ENCODE measurements at regions not wholly inside any gene's neighbourhood (a gene's known extent, or its start where the extent isn't known, plus 50 kb on each side); places are given as distances from the start of the nearest gene placed in this dataset.

DNA sequence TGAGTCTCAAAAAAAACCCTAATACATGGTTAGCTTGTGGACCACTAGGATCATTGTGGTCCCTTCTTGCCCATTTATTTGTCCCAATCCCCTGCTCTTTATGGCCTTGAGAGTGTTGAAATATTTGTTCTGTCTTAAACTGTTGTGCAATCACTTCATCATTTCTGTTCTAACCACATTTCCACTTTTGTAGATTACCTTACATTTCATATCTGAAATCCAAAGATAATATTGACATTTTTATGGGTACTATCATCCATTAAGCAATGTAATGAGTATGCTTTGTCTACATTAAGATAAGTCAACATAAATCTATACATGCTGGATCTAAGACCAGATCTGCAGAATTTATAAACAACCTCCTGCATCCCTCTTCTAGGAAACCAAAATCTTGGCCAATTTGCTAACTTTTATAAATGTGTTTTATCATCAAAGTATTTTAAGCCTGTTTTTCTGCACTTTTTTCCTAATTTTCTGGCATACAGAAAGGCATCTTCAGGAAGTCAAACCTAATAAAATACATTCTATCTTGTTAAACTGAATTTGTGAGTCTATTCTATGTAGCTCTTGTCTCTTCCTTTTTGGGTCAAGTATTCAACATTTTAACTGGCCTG is 359.4 kb upstream of the CELF2 start:
- Histone ChIP-seq H3K27me3 (replicated peaks in 1 of 2; ENCODE audit: control insufficient read depth in 2 of 2, extremely low read depth in 1 of 2, insufficient read depth in 2 of 2, low read length in 1 of 2) (peaks cover 0 to 7% of the 10 kb centered on the region in 2 experiments), H3K4me1 (ENCODE audit: control insufficient read depth in 1 of 2, extremely low read depth in 1 of 2, insufficient read depth in 2 of 2, low read length in 2 of 2) (no peaks in the 10 kb centered on the region), H3K9me3 (no peaks in the 10 kb centered on the region), H3K36me3 (ENCODE audit: control insufficient read depth in 2 of 2, extremely low read depth in 1 of 2, insufficient read depth in 1 of 2, low read length in 1 of 2) (no peaks in the 10 kb centered on the region), H3K4me3 (ENCODE audit: control insufficient read depth in 1 of 2, extremely low read depth in 1 of 2, low read length in 1 of 2) (no peak overlapping the region), H3K27ac (ENCODE audit: low read length) (no peak overlapping the region)
- H3K9me3 Mint-ChIP-seq: peaks cover 0 to 11% (median 2%) of the 10 kb centered on the region in 3 donors
- H3K4me1 Mint-ChIP-seq: no peaks in the 10 kb centered on the region
- no peaks in the 10 kb centered on the region for H3K36me3 Mint-ChIP-seq
- ATAC-seq (replicated peaks in 1 of 4) (no peak), DNase-seq (no peak)
- POLR2A ChIA-PET: no interaction called here
- no peak overlapping the region for H3K4me3 Mint-ChIP-seq
- H3K27ac Mint-ChIP-seq: no peak overlapping the region
- CTCF ChIA-PET: no interaction called here
- H3K27me3 Mint-ChIP-seq: peaks cover 10 to 33% of the 10 kb centered on the region in 2 donors

DNA sequence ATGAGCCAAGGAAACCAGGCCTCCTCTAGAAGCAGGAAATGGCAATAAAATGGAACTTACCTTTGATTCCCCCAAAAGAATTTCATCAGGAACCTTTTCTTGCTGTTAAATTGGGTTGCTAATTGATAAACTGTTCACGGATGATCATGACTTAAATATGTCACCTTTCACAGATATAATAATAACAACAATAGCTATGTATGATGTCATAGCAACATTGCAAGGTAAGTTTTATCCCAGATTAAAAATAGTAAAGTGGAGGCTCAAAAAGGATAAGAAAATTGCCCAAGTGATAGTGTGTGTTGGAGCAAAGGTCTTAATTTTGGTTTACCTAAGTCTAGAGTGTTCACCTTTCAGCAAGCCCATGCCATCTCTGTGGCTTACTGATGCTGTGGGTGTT is 357.6 kb upstream of the CELF2 start:
- Histone ChIP-seq H3K27ac (ENCODE audit: low read length) (no peak overlapping the region), H3K4me1 (ENCODE audit: control insufficient read depth in 1 of 2, extremely low read depth in 1 of 2, insufficient read depth in 2 of 2, low read length in 2 of 2) (peaks cover 0 to 2% of the 10 kb centered on the region in 2 experiments), H3K9me3 (no peaks in the 10 kb centered on the region), H3K4me3 (ENCODE audit: control insufficient read depth in 1 of 2, extremely low read depth in 1 of 2, low read length in 1 of 2) (no peak overlapping the region), H3K27me3 (replicated peaks in 1 of 2; ENCODE audit: control insufficient read depth in 2 of 2, extremely low read depth in 1 of 2, insufficient read depth in 2 of 2, low read length in 1 of 2) (peaks cover 0 to 7% of the 10 kb centered on the region in 2 experiments), H3K36me3 (ENCODE audit: control insufficient read depth in 2 of 2, extremely low read depth in 1 of 2, insufficient read depth in 1 of 2, low read length in 1 of 2) (no peaks in the 10 kb centered on the region)
- WGBS (ENCODE audit: insufficient coverage): no CpG with 5 or more reads among the region's 1 CpG
- H3K4me3 Mint-ChIP-seq: no peak overlapping the region
- H3K9me3 Mint-ChIP-seq: peaks cover 0 to 11% (median 2%) of the 10 kb centered on the region in 3 donors
- H3K36me3 Mint-ChIP-seq: no peaks in the 10 kb centered on the region
- H3K27me3 Mint-ChIP-seq: peaks cover 12 to 38% of the 10 kb centered on the region in 2 donors
- POLR2A ChIA-PET: no interaction called here
- H3K4me1 Mint-ChIP-seq: no peaks in the 10 kb centered on the region
- CTCF ChIA-PET: no interaction called here
- DNase-seq: no peak
- ATAC-seq (replicated peaks in 1 of 4): no peak
- H3K27ac Mint-ChIP-seq: no peak overlapping the region

DNA sequence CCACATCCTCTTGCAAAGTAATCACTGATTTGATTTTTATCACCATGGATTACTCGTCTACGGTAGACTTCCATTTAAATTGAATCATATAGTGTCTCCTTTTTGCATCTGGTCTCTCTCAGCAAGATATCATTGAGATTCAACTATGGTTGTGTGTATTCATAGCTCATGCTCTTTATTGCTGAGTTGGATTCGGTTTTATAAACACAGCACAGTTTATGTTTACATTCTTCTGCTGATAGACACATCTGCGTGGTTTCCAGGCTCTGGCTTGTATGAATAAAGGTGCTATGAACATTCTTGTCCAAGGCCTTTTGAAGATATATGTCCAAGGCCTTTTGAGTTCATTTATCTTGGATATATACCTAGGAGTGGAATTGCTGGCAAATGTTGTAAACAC is 356.5 kb upstream of the CELF2 start:
- H3K4me1 ChIP-seq (ENCODE audit: control insufficient read depth in 1 of 2, extremely low read depth in 1 of 2, insufficient read depth in 2 of 2, low read length in 2 of 2): peaks cover 0 to 2% of the 10 kb centered on the region in 2 experiments
- Mint-ChIP-seq H3K4me3 (no peak overlapping the region), H3K27me3 (peaks cover 12 to 43% of the 10 kb centered on the region in 2 donors), H3K9me3 (peaks cover 0 to 11% (median 2%) of the 10 kb centered on the region in 3 donors), H3K36me3 (no peaks in the 10 kb centered on the region), H3K27ac (no peak overlapping the region), H3K4me1 (no peaks in the 10 kb centered on the region)
- no CpG with 5 or more reads among the region's 4 CpGs for WGBS (ENCODE audit: insufficient coverage)
- ChIA-PET POLR2A (no interaction called here), CTCF (no interaction called here)
- H3K9me3 ChIP-seq: no peaks in the 10 kb centered on the region
- H3K27me3 ChIP-seq (replicated peaks in 1 of 2; ENCODE audit: control insufficient read depth in 2 of 2, extremely low read depth in 1 of 2, insufficient read depth in 2 of 2, low read length in 1 of 2): peaks cover 0 to 7% of the 10 kb centered on the region in 2 experiments
- H3K4me3 ChIP-seq (ENCODE audit: control insufficient read depth in 1 of 2, extremely low read depth in 1 of 2, low read length in 1 of 2): no peak overlapping the region
- DNase-seq (no peak), ATAC-seq (replicated peaks in 1 of 4) (no peak)
- H3K27ac ChIP-seq (ENCODE audit: low read length): no peak overlapping the region
- H3K36me3 ChIP-seq (ENCODE audit: control insufficient read depth in 2 of 2, extremely low read depth in 1 of 2, insufficient read depth in 1 of 2, low read length in 1 of 2): no peaks in the 10 kb centered on the region

DNA sequence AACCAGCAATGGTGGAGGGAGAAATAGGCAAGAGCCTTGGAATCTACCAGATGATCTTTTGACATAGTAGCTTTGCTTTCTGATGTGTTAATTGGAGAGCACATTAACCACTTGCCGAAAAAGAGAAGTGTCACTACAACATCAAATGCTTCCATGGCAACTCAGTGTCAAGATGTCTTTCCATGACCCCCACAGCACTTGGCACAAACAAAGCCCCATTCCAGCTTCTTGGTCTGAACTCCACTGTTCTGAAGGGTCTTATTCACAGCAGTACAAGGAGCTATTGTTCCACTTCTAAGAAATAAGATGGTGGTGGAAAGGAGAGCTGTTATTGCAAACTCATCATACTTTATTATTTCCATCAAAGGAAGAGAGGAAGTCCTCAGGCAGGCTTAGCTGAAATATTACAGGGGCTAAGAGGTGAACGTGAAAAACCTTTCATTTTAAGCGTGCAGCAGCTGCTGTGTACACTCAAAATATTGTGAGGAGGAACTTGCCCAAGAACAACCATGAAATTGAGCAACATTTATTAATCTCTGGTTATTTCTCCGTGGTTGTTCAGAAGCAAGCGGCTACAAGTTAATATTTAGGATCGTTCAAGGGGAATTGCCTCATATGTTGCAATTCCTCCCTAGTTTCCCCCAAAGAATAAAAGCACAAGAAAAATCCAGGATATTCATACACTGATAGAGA is 354.8 kb upstream of the CELF2 start:
- DNase-seq: no peak
- no CpG with 5 or more reads among the region's 6 CpGs for WGBS (ENCODE audit: insufficient coverage)
- Histone ChIP-seq H3K27me3 (replicated peaks in 1 of 2; ENCODE audit: control insufficient read depth in 2 of 2, extremely low read depth in 1 of 2, insufficient read depth in 2 of 2, low read length in 1 of 2) (peaks cover 0 to 7% of the 10 kb centered on the region in 2 experiments), H3K4me1 (ENCODE audit: control insufficient read depth in 1 of 2, extremely low read depth in 1 of 2, insufficient read depth in 2 of 2, low read length in 2 of 2) (peaks cover 0 to 2% of the 10 kb centered on the region in 2 experiments), H3K4me3 (ENCODE audit: control insufficient read depth in 1 of 2, extremely low read depth in 1 of 2, low read length in 1 of 2) (no peak overlapping the region), H3K36me3 (ENCODE audit: control insufficient read depth in 2 of 2, extremely low read depth in 1 of 2, insufficient read depth in 1 of 2, low read length in 1 of 2) (no peaks in the 10 kb centered on the region), H3K9me3 (no peaks in the 10 kb centered on the region), H3K27ac (ENCODE audit: low read length) (no peak overlapping the region)
- ChIA-PET POLR2A (no interaction called here), CTCF (no interaction called here)
- H3K9me3 Mint-ChIP-seq: peaks cover 0 to 11% (median 2%) of the 10 kb centered on the region in 3 donors
- H3K27me3 Mint-ChIP-seq: peaks cover 12 to 47% of the 10 kb centered on the region in 2 donors
- no peaks in the 10 kb centered on the region for H3K4me1 Mint-ChIP-seq
- no peaks in the 10 kb centered on the region for H3K36me3 Mint-ChIP-seq
- ATAC-seq (replicated peaks in 1 of 4): no peak
- H3K27ac Mint-ChIP-seq: no peak overlapping the region
- no peak overlapping the region for H3K4me3 Mint-ChIP-seq

DNA sequence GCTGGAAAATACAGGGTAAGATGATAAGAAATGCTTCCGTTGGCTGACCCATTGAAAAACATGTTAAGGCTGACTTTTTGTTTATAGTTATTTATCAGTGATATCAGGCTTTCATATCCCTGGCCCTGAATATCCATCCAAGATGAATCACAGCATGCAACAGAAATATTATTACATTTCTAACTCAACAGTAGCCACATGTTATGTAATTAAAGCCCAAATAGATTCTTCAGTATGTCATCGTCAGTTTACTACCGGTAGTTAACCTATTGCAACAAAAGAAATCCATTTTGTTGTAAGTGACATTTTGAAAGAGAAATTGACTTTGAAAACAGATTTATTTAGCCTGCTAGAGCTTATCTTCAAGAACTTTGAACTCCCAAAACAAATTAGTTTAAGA is 354.1 kb upstream of the CELF2 start:
- ChIA-PET POLR2A (no interaction called here), CTCF (no interaction called here)
- no peak overlapping the region for H3K4me3 ChIP-seq (ENCODE audit: control insufficient read depth in 1 of 2, extremely low read depth in 1 of 2, low read length in 1 of 2)
- Mint-ChIP-seq H3K36me3 (no peaks in the 10 kb centered on the region), H3K27me3 (peaks cover 12 to 47% of the 10 kb centered on the region in 2 donors), H3K4me1 (no peaks in the 10 kb centered on the region), H3K27ac (no peak overlapping the region), H3K4me3 (no peak overlapping the region), H3K9me3 (peaks cover 0 to 11% (median 0%) of the 10 kb centered on the region in 3 donors)
- DNase-seq (no peak), ATAC-seq (replicated peaks in 1 of 4) (no peak)
- WGBS (ENCODE audit: insufficient coverage): no CpG with 5 or more reads among the region's 3 CpGs
- peaks cover 0 to 7% of the 10 kb centered on the region in 2 experiments for H3K27me3 ChIP-seq (replicated peaks in 1 of 2; ENCODE audit: control insufficient read depth in 2 of 2, extremely low read depth in 1 of 2, insufficient read depth in 2 of 2, low read length in 1 of 2)
- peaks cover 0 to 2% of the 10 kb centered on the region in 2 experiments for H3K4me1 ChIP-seq (ENCODE audit: control insufficient read depth in 1 of 2, extremely low read depth in 1 of 2, insufficient read depth in 2 of 2, low read length in 2 of 2)
- H3K27ac ChIP-seq (ENCODE audit: low read length): no peak overlapping the region
- H3K36me3 ChIP-seq (ENCODE audit: control insufficient read depth in 2 of 2, extremely low read depth in 1 of 2, insufficient read depth in 1 of 2, low read length in 1 of 2): no peaks in the 10 kb centered on the region
- H3K9me3 ChIP-seq: no peaks in the 10 kb centered on the region

DNA sequence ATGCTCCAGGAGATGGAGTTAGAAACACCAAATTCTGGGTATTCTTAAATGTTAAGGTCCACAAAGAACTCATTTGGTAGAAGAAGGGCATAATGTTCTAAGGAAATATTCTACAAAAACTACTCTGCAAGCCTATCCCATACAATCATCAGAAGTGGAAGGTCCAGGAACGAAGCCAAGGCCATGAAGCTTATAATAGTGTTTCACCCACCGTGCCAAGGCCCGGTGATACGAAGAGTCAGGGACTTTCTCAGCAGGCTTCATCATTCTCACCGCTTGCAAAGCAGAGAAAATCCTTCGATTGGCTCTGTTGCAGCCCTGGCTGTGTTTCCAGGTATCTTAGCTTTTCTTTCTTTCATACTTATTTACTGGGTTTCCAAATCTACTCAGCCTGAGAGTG is 351.9 kb upstream of the CELF2 start:
- peaks cover 0 to 4% (median 0%) of the 10 kb centered on the region in 3 donors for H3K9me3 Mint-ChIP-seq
- no peaks in the 10 kb centered on the region for H3K9me3 ChIP-seq
- CTCF ChIA-PET: no interaction called here
- H3K36me3 ChIP-seq (ENCODE audit: control insufficient read depth in 2 of 2, extremely low read depth in 1 of 2, insufficient read depth in 1 of 2, low read length in 1 of 2): no peaks in the 10 kb centered on the region
- H3K27me3 ChIP-seq (replicated peaks in 1 of 2; ENCODE audit: control insufficient read depth in 2 of 2, extremely low read depth in 1 of 2, insufficient read depth in 2 of 2, low read length in 1 of 2): peaks cover 0 to 9% of the 10 kb centered on the region in 2 experiments
- peaks cover 0 to 2% of the 10 kb centered on the region in 2 experiments for H3K4me1 ChIP-seq (ENCODE audit: control insufficient read depth in 1 of 2, extremely low read depth in 1 of 2, insufficient read depth in 2 of 2, low read length in 2 of 2)
- H3K27ac Mint-ChIP-seq: no peak overlapping the region
- 83% methylated on average over 6 of the region's 6 CpGs for WGBS (ENCODE audit: insufficient coverage)
- no peaks in the 10 kb centered on the region for H3K4me1 Mint-ChIP-seq
- H3K27ac ChIP-seq (ENCODE audit: low read length): no peak overlapping the region
- peaks cover 12 to 38% of the 10 kb centered on the region in 2 donors for H3K27me3 Mint-ChIP-seq
- H3K36me3 Mint-ChIP-seq: no peaks in the 10 kb centered on the region
- no peak overlapping the region for H3K4me3 Mint-ChIP-seq
- DNase-seq (no peak), ATAC-seq (replicated peaks in 1 of 4) (no peak)
- POLR2A ChIA-PET: no interaction called here
- no peak overlapping the region for H3K4me3 ChIP-seq (ENCODE audit: control insufficient read depth in 1 of 2, extremely low read depth in 1 of 2, low read length in 1 of 2)
